Anterior cingulate cortex (tissue), 58 donors: ENCODE measurements at regions not wholly inside any gene's neighbourhood (a gene's known extent, or its start where the extent isn't known, plus 50 kb on each side); places are given as distances from the start of the nearest gene placed in this dataset.

Experiments used
- DNase-seq, 58 donors: peaks; one replicate each; lab custom pipeline; 2025; lab: John Stamatoyannopoulos, UW

DNA sequence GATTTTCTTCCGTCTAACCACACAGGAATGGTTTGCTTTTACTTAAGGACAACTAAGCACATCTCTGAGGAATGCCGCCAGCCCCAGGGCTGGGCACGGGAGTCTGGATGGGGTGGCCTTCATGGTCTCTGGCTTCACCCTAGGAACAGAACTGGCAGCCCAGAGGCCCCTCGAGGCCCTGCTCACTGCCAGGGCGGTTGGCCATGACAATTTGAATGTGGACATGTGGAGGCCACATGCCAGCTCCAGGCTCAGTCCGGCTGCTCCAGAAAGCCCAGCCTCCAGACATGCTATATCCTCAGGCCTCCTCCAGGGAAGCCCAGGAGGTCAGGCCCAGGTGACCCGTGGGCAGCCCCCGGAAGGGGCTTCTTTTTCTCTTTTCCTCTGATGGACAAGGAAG lies 84.0 kb upstream of the FGF3 start:
- DNase-seq, result no peak

DNA sequence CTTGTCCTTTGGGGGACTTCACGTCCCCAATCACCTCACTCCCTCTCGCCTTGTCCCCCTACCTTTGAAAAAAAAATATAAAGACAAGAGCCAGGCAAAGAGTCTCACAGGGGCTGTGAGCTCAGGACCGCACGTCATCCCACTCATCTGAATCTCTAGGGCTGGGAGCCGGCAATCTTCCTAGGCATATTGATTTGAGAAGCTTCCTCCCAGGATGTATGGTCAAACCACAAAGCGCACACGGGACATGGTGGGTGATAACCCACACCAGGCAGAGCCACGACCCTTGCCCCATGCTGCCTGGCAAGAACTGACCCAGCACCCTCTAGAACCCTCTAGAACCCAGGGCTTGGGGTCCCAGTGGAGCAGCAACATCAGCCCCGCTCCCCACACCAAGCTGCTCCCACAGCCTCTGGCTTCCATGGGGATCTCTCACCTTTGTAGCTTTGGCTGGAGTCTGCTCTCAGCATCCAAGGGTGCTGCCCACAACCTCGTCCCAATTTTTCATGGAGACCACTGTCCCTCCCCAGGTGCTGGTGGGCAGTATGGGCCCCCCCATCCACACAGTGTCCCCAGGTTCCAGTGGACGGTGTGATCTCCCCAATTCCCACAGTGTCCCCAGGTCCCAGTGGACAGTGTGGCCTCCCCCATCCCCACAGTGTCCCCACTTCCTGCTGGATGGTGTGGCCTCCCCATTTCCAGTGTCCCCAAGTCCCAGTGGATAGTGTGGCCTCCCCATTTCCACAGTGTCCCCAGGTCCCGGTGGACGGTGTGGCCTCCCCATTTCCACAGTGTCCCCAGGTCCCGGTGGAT lies 85.2 kb upstream of the FGF3 start:
- no peak for DNase-seq

GRCh38 chr11:69904974-69905535 lies 85.8 kb upstream of the FGF3 start:
- DNase-seq, result no peak

GRCh38 chr11:69905611-69906452 lies 86.6 kb upstream of the FGF3 start:
- no peak for DNase-seq

- no peak for DNase-seq
Measured at GRCh38 chr11:69906453-69906907, 87.3 kb upstream of the FGF3 start.

GRCh38 chr11:69907611-69908010 lies 88.4 kb upstream of the FGF3 start:
- DNase-seq, result no peak

DNA sequence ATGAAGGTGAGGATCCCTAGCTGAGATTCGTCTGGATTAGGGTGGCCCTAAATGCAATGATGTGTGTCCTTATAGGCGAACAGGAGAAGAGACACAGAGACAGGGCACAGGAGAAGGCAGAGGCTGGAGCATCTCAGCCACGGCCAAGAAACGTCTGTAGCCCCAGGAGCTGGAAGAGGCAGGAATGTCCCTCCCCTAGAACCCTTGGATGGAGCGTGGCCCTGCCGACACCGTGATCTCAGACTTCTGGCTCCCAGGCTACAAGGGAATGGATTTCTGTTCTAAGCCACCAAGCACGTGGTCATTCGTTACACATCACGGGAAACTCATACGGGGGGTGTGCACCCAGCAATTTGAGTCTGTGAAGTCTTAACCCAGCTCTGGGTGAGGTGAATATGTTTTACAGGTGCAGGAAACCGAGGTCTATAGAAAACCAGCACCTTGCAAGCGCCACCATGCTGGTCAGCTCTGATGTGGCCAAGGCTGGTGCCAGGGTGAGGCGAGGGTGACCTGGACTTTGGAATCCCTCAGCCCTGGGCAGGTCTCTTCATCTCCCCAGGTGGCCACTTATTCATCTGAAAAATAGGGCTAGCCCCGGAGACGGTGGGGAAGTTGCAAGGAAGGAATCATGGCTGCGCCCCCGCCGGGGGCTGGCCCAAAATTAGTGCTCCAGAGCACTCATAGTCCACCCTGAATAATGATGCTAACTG lies 89.5 kb upstream of the FGF3 start:
- no peak for DNase-seq

DNA sequence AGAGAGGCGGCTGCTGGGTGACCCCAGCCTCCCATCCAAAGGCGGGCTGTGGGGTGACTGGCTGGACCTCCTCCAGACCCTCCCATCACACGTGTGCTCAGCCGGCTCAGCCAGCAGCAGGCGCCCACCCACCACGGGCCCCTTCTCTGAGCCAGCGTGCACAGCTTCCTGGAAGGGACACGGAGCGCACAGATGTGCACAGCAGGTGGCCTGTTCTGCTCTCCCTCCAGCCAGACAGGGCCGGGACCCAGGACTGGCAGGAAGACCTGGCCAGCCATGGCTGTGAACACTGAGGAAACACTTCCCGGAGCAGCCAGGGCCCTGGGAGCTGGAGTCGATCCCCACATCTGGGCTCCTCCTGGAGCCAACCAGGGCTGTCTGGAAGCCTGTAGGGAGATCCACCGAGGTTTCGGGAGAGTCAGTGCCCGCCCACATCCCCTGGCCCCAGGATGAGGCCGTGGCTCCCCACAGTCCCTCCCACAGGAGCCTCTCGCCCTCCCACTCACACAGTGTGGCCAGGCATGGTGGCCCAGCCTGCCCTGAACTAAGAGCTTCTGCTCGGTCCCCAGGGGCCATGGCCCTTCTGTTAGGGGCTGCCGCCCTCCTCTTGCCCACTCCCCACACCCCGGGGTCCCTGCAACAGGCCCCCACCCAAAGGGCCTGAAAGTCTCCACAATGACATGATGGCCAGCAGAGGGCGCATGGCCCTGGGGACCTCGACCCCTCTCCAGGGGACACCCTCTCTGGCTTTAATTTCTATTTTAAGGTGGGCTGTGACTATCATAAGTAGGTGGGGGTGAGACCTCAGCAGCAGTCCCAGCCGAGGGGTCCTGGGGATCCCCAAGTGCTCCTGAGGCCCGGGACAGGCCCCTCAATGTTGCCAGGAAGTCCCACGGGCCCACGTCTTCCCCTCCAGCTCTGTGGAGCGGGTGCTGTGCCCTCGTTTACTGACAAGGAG lies 90.6 kb upstream of the FGF3 start:
- no peak for DNase-seq

DNA sequence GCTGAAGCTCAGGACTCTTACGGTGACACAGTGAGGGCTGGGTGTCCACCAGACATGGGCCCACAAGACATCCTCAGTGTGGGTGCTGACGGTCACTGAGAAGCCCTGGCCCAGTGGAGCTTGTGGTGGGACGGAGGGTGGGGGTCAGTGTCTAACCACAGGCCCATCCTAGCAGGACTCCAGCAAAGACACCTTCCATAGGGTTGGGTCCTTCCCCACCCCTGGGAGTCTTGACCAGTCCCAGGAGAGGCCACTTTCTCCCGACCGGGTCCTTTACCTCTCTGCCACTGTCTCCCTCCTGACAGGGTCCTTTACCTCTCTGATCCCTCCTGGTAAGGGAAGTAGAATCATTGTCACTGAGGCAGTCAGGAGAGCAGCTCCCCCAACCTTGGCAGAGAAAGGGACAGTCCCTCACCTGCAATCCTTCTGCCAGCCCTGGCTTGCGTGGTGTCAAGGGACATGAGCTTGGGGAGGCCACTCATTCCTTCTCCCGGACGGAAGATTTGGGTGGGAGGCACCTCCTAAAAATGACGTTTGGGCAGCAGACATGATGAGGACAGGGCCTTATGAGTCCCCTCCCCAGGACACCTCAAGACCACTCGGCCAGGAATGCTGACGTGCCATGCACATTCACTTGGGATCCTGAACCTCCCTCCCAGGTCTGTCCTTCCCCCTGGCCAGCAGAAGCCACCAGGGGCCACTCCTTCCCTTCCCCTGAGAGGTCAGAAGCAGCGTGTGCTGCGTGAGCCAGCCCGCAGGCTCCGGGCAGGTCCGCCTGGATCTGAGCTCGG lies 91.5 kb upstream of the FGF3 start:
- no peak for DNase-seq

GRCh38 chr11:69911310-69912160 lies 92.3 kb upstream of the FGF3 start:
- no peak for DNase-seq

DNA sequence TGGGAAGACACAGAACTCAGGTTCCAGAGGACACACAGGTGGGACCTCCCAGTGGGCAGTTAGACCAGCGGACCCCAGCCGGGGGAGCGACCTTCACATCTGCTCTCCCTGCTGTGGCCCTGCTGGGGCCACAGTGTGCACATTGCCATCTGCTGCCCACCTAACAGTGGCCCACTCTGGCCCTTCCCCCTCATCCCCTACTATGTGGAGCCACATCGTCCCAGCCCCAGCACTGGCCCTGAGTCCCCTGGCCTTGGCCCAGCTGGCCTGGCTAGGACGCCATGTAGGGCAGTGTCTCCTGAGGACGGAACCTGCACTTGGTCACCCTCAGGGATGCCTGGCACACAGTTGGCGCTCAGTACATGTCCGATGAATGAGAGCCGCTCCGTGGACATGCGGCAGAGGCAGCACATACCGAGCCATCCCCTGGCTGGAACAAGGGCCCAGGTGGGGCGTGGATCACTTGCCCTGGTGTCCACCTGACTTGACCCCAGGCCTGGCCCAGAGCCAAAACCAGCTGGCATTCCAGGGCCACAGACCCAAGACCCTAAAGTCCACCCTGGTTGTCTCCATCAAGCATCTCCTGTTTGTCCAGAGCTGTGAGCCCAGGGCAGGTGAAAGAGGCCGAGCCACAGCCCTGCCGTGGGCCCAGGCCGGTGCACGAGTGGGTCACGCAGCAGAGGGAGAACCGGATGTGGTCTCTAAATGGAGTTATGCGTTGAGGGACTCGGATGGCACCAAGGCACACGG lies 93.1 kb upstream of the FGF3 start:
- no peak for DNase-seq

DNA sequence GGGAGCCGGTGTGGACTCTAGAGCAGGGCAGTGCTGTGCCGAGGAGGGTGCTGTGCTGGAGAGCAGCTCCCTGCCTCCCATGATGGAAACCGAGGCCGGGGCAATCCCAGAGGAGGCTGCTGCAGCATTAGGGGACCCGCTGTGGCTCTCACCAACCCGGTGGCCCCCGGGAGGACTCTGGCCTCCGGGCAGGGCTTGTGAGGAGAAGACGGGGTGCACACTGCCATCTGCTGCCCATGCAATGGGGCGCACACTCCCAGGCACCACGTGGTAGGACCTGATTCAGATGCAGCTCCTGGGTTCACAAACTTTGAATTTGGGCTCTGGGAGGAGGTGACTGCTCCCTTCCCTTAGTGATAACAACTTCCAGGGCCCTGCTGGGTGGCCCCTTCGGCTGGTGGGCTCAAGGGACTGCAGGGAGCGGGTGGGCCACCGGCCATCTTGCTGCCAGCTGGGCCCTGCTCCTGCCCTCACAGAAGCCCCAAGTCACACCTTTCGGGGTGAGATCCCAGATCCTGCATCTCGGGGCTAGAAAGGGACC lies 93.8 kb upstream of the FGF3 start:
- DNase-seq, result peak in 4 of 58 donors; percentile 0 to 26 (median 9)

DNA sequence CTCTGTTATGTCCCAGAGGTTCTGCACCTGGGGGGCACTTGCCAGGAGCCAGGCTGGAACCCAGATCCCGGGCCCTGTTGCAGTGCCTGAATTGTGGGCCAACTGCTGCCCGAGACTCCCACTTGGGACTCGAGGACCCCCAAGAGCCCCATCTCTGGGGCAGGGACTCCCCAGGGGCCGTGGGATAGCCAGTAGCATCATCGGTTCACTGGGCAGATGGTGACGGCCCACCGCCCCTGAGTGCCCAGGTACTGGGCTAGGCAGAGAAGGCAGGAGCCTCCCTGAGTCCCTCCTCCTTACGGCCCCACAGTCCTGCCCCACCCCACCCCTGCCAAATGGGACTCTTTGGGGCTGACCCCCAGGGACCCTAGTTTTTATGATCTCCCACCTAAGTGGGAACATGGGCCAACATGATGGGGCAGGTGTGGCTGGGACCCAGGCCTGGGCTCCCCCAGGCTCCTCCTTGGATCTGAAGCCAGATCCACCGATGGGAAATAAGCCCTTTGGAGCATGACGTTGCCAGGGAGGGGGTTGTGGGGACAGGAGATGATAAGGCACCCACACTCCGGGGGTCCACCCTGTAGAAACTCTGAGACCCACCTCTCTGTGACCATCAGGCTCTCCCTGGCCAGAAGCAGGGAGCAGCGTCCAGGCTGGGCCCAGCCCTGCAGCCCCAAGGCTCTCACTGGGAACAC lies 94.5 kb upstream of the FGF3 start:
- no peak for DNase-seq

DNA sequence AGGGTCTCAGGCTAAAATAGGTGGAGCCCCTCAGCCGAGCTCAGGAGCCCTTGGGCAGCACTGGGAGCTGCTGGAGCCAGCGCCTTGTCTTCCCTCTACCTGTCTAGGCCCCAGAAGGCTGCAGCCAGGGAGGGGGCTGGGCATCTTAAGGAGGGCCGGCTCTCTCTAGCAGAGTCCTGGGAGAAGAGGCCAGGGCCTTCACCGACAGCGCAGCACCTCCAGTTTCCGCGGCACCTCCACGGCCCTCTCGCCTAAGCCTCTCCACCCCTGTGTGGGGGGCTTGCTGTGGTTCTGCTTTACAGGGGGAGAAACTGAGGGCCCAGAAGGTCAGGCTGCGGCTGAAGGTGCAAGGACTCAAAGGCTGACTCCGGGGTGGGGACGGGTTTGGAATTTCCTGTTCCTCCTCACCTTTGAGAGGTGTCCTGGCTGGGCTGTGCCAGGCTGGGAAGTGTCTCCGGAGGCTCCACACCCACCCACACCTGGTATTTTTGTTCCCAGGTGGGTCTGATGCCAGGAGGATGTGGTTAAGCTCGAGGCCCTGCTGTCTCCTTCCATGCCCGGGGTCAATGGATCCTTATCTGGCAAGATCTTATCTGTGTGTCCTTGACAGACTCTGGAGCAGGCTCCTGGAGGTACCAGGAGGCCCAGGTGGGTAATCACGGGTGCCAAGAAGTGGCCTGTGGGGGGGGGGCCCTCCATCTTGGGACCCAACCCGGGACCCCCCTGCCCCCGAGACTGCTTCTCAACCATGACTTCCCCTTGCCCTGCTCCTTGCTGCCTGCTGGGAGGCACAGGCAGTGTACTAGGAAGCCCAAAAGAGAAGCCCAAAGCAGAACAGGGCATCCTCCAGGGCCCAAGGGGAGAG lies 95.3 kb upstream of the FGF3 start:
- no peak for DNase-seq

DNA sequence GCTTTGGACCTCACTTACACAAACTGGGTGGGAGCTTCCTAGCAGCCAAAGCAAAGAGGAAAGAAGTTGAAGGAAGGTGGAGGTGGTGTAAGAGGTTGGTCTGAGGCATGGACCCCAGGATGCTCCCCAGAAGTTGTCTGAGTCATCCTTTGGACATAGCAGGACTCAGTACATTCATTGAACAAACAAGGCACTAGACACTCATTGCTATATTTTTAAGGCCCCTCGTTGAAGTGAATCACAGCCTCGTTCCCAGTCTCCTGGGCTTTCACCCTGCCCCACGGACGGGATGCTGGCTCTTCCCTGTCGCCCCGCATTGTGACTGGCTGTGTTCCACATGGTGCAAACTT lies 95.9 kb upstream of the FGF3 start:
- no peak for DNase-seq
